Urothelium cell line (cell line): ENCODE measurements at regions not wholly inside any gene's neighbourhood (a gene's known extent, or its start where the extent isn't known, plus 50 kb on each side); places are given as distances from the start of the nearest gene placed in this dataset.

Experiments used
- DNase-seq: peaks from one replicate; pipeline ENCODE4 v3.0.0; 2011; ENCODE audit warnings: low spot score, mixed read lengths
- FAIRE-seq: peaks from 2 replicates; lab custom pipeline; 2011; peaks lifted over from hg19 to GRCh38; lab: Jason Lieb, UNC

- DNase-seq = no peak
- FAIRE-seq = no peak
Measured at GRCh38 chr5:124287813-124288212, 458.6 kb downstream of the ZNF608 start.

- FAIRE-seq (no peak), DNase-seq (no peak)
Measured at GRCh38 chr5:124285733-124286132, 460.7 kb downstream of the ZNF608 start.

- FAIRE-seq = no peak
Measured at GRCh38 chr5:124285071-124285470, 461.4 kb downstream of the ZNF608 start.

GRCh38 chr5:124283031-124283430, 463.4 kb downstream of the ZNF608 start:
- no peak for FAIRE-seq

More at GRCh38 chr5:124285071-124285470, 461.4 kb downstream of the ZNF608 start:
- DNase-seq = no peak

GRCh38 chr5:124280079-124280478, 466.4 kb downstream of the ZNF608 start:
- no peak for DNase-seq
- no peak for FAIRE-seq

More at GRCh38 chr5:124283031-124283430, 463.4 kb downstream of the ZNF608 start:
- DNase-seq = no peak

- no peak for DNase-seq
Measured at GRCh38 chr5:124279146-124279876, 467.1 kb downstream of the ZNF608 start.

GRCh38 chr5:124278636-124279035, 467.8 kb downstream of the ZNF608 start:
- no peak for DNase-seq
- no peak for FAIRE-seq

More at GRCh38 chr5:124279146-124279876, 467.1 kb downstream of the ZNF608 start:
- no peak for FAIRE-seq

GRCh38 chr5:124277767-124278545, 468.5 kb downstream of the ZNF608 start:
- no peak for FAIRE-seq
- no peak for DNase-seq

- DNase-seq (no peak), FAIRE-seq (peak; percentile 80)
Measured at GRCh38 chr5:124276166-124276565, 470.3 kb downstream of the ZNF608 start.

GRCh38 chr5:124274949-124275348, 471.5 kb downstream of the ZNF608 start:
- DNase-seq (peak; percentile 50), FAIRE-seq (no peak)

GRCh38 chr5:124264499-124264898, 481.9 kb downstream of the ZNF608 start:
- FAIRE-seq (no peak), DNase-seq (no peak)

- DNase-seq (no peak), FAIRE-seq (peak; percentile 9)
Measured at GRCh38 chr5:124263680-124264491, 482.6 kb downstream of the ZNF608 start.

GRCh38 chr5:124262991-124263571, 483.4 kb downstream of the ZNF608 start:
- no peak for DNase-seq
- no peak for FAIRE-seq

GRCh38 chr5:124262470-124262869, 484.0 kb downstream of the ZNF608 start:
- no peak for FAIRE-seq

GRCh38 chr5:124261848-124262247, 484.6 kb downstream of the ZNF608 start:
- no peak for DNase-seq
- FAIRE-seq = no peak

More at GRCh38 chr5:124262470-124262869, 484.0 kb downstream of the ZNF608 start:
- DNase-seq = no peak

GRCh38 chr5:124260921-124261515, 485.4 kb downstream of the ZNF608 start:
- no peak for FAIRE-seq
- DNase-seq = no peak

GRCh38 chr5:124259017-124259416, 487.4 kb downstream of the ZNF608 start:
- DNase-seq = no peak
- no peak for FAIRE-seq

- DNase-seq = no peak
- no peak for FAIRE-seq
Measured at GRCh38 chr5:124257048-124257447, 489.4 kb downstream of the ZNF608 start.

- FAIRE-seq = no peak
- DNase-seq = no peak
Measured at GRCh38 chr5:124253203-124253810, 493.1 kb downstream of the ZNF608 start.

- no peak for FAIRE-seq
- DNase-seq = no peak
Measured at GRCh38 chr5:124252747-124253146, 493.7 kb downstream of the ZNF608 start.
